Loucy (cell line): ENCODE measurements at regions not wholly inside any gene's neighbourhood (a gene's known extent, or its start where the extent isn't known, plus 50 kb on each side); places are given as distances from the start of the nearest gene placed in this dataset.
A peak's percentile ranks its signal among the peaks of the same experiment; 100 is the strongest.

Source experiments
- H2AFZ ChIP-seq: fragments of 200-600 bp; sonication (generic); 2 replicates; pipeline ENCODE4 v1.6.0; 2016; ENCODE audit warnings: antibody characterized with exemption, mild to moderate bottlenecking, low read length, moderate library complexity
- H3F3A ChIP-seq: fragments of 200-600 bp; 2 replicates; pipeline ENCODE4 v1.6.0; 2016; ENCODE audit warnings: antibody characterized with exemption, low read depth, mild to moderate bottlenecking
- H3K27me3 ChIP-seq: fragments of 200-600 bp; sonication (generic); 2 replicates; pipeline ENCODE4 v1.6.1; 2014; ENCODE audit warnings: low read length, mild to moderate bottlenecking; ENCODE audit not compliant: insufficient read depth, poor library complexity, severe bottlenecking
- H3K36me3 ChIP-seq: fragments of 200-600 bp; sonication (generic); 2 replicates; pipeline ENCODE4 v1.6.1; 2016; ENCODE audit warnings: low read length; ENCODE audit not compliant: insufficient read depth
- H3K4me1 ChIP-seq: fragments of 200-600 bp; sonication (generic); 2 replicates; pipeline ENCODE4 v1.5.1; 2014; ENCODE audit warnings: low read length, mild to moderate bottlenecking; ENCODE audit not compliant: insufficient read depth, poor library complexity, severe bottlenecking
- H3K4me2 ChIP-seq: fragments of 200-600 bp; sonication (generic); 2 replicates; pipeline ENCODE4 v1.6.0; 2014; ENCODE audit warnings: antibody characterized with exemption, low read length, low read depth, mild to moderate bottlenecking; ENCODE audit not compliant: poor library complexity, severe bottlenecking
- H3K4me3 ChIP-seq: fragments of 200-600 bp; sonication (generic); 2 replicates; pipeline ENCODE4 v1.5.1; 2014; ENCODE audit warnings: low read length, mild to moderate bottlenecking, mixed read lengths; ENCODE audit not compliant: poor library complexity, severe bottlenecking
- H3K79me2 ChIP-seq: fragments of 200-600 bp; sonication (generic); 2 replicates; pipeline ENCODE4 v1.6.1; 2014; ENCODE audit warnings: low read length; ENCODE audit not compliant: insufficient read depth
- H3K9ac ChIP-seq: fragments of 200-600 bp; sonication (generic); 2 replicates; pipeline ENCODE4 v1.6.0; 2014; ENCODE audit warnings: mild to moderate bottlenecking, low read depth, low read length, moderate library complexity; ENCODE audit not compliant: poor library complexity, severe bottlenecking
- H3K9me2 ChIP-seq: fragments of 200-600 bp; sonication (generic); replicated peaks from 2 replicates; pipeline ENCODE4 v1.6.1; 2016; ENCODE audit warnings: low read depth, low read length, mixed read lengths
- H3K9me3 ChIP-seq: fragments of 200-600 bp; sonication (generic); 2 replicates; pipeline ENCODE4 v1.6.1; 2014; ENCODE audit warnings: mild to moderate bottlenecking, antibody characterized with exemption, low read length, low read depth; ENCODE audit not compliant: insufficient read depth
- H4K20me1 ChIP-seq: fragments of 200-600 bp; sonication (generic); 2 replicates; pipeline ENCODE4 v1.6.0; 2014; ENCODE audit warnings: antibody characterized with exemption, low read length, mild to moderate bottlenecking; ENCODE audit not compliant: insufficient read depth, poor library complexity, severe bottlenecking
- CTCF ChIP-seq: fragments of 200-600 bp; sonication (generic); conservative IDR thresholded peaks from 2 replicates; pipeline ENCODE4 v1.5.1; 2014; ENCODE audit warnings: mild to moderate bottlenecking, antibody characterized with exemption, low read length
- EZH2phosphoT487 ChIP-seq: fragments of 200-600 bp; IDR thresholded peaks from 2 replicates; pipeline ENCODE4 v1.6.1; 2018; ENCODE audit warnings: antibody characterized with exemption, mild to moderate bottlenecking, moderate library complexity, borderline replicate concordance

- no peaks in the 10 kb centered on the region for H3K27me3 ChIP-seq
- no peak overlapping the region for H3K4me2 ChIP-seq
- H3K36me3 ChIP-seq: no peaks in the 10 kb centered on the region
- H4K20me1 ChIP-seq: no peaks in the 10 kb centered on the region
- H3K9ac ChIP-seq: no peak overlapping the region
- no peak overlapping the region for H3K4me3 ChIP-seq
- no peaks in the 10 kb centered on the region for H3K79me2 ChIP-seq
- no peaks in the 10 kb centered on the region for H3K9me3 ChIP-seq
- peak overlapping the region; percentile 77 for H2AFZ ChIP-seq
- no peaks in the 10 kb centered on the region for H3F3A ChIP-seq
- TF ChIP-seq CTCF (no peak), EZH2phosphoT487 (no peak)
- no peaks in the 10 kb centered on the region for H3K4me1 ChIP-seq
- no peaks in the 10 kb centered on the region for H3K9me2 ChIP-seq
Observed at GRCh38 chr9:7921545-7922197, 122.1 kb upstream of the DMAC1 start.

GRCh38 chr9:7912037-7912535, 112.5 kb upstream of the DMAC1 start:
- no peaks in the 10 kb centered on the region for H4K20me1 ChIP-seq
- H3K9ac ChIP-seq: no peak overlapping the region
- no peak overlapping the region for H2AFZ ChIP-seq
- no peaks in the 10 kb centered on the region for H3K79me2 ChIP-seq
- no peak overlapping the region for H3K4me3 ChIP-seq
- H3K4me2 ChIP-seq: no peak overlapping the region
- no peaks in the 10 kb centered on the region for H3K36me3 ChIP-seq
- H3K9me3 ChIP-seq: no peaks in the 10 kb centered on the region
- peaks cover 8% of the 10 kb centered on the region for H3K4me1 ChIP-seq
- H3K9me2 ChIP-seq: no peaks in the 10 kb centered on the region
- H3K27me3 ChIP-seq: no peaks in the 10 kb centered on the region
- H3F3A ChIP-seq: no peaks in the 10 kb centered on the region
- TF ChIP-seq CTCF (no peak), EZH2phosphoT487 (no peak)

GRCh38 chr9:7910426-7911020, 110.9 kb upstream of the DMAC1 start:
- Histone ChIP-seq H3K9ac (no peak overlapping the region), H3K4me1 (peaks cover 8% of the 10 kb centered on the region), H3K9me3 (no peaks in the 10 kb centered on the region), H3K36me3 (no peaks in the 10 kb centered on the region), H3K4me2 (no peak overlapping the region), H3K4me3 (no peak overlapping the region), H4K20me1 (no peaks in the 10 kb centered on the region), H3K9me2 (no peaks in the 10 kb centered on the region), H3K79me2 (no peaks in the 10 kb centered on the region), H3K27me3 (no peaks in the 10 kb centered on the region), H3F3A (no peaks in the 10 kb centered on the region), H2AFZ (no peak overlapping the region)
- TF ChIP-seq CTCF (no peak), EZH2phosphoT487 (no peak)
